HG02759 (cell line): ENCODE measurements at regions not wholly inside any gene's neighbourhood (a gene's known extent, or its start where the extent isn't known, plus 50 kb on each side); places are given as distances from the start of the nearest gene placed in this dataset.
"Not testable (repeated sequence)": the region's sequence is repeated elsewhere in the genome, so short reads cannot be mapped to it uniquely, and the experiment has no call there.

Source experiments
- ATAC-seq: cut with Tn5 transposase; IDR thresholded peaks from one replicate; pipeline ENCODE4 v1.9.1; 2021; ENCODE audit warnings: mild to moderate bottlenecking, moderate library complexity; ENCODE audit not compliant: unreplicated experiment

GRCh38 chr5:123937230-123937629, 425.3 kb downstream of the CSNK1G3 start:
- ATAC-seq, result no peak

DNA sequence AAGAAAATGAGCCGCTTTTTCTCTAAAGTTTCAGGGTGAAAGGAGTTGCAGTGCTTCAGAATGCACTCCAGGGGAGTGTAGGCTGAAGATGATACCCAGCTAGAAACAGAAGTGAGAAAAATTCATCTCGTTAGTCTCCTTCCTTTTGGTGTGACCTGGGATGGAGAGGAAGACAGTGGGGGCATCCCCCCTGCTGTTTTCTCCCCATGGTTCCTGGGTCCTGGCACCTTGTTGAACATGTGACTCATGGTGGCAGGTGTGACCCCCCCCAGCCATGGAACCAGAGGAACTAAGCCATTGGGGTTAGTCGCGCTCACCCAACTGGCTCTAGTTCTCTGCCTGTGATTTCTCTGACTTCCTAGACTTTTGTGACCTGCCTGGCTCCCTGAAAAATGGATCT, 424.6 kb downstream of the CSNK1G3 start:
- no peak for ATAC-seq

- ATAC-seq, result not testable (repeated sequence)
Observed at GRCh38 chr5:123933812-123934211, 421.8 kb downstream of the CSNK1G3 start.

GRCh38 chr5:123929055-123929474, 417.1 kb downstream of the CSNK1G3 start:
- ATAC-seq, result no peak

DNA sequence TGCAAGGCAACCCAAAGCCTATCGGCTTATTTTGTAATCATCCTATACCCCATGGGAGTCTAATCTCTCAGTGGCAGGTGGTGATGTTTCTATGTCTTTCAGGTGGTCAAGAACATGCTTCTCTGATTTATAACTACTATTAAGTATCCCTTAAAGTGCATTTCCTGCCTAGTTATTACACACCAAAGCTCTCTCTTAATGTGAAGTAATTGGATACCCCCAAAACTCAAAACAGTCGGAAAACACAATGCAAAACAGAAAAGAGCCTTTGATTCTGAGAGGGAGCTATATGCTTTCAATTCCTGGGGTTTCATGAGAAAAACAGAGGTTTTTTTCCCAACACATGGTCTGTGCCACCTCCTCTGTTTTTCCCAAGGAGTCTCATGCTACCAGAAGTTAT, 416.4 kb downstream of the CSNK1G3 start:
- no peak for ATAC-seq

- no peak for ATAC-seq
Observed at GRCh38 chr5:123921193-123921592, 409.2 kb downstream of the CSNK1G3 start.

DNA sequence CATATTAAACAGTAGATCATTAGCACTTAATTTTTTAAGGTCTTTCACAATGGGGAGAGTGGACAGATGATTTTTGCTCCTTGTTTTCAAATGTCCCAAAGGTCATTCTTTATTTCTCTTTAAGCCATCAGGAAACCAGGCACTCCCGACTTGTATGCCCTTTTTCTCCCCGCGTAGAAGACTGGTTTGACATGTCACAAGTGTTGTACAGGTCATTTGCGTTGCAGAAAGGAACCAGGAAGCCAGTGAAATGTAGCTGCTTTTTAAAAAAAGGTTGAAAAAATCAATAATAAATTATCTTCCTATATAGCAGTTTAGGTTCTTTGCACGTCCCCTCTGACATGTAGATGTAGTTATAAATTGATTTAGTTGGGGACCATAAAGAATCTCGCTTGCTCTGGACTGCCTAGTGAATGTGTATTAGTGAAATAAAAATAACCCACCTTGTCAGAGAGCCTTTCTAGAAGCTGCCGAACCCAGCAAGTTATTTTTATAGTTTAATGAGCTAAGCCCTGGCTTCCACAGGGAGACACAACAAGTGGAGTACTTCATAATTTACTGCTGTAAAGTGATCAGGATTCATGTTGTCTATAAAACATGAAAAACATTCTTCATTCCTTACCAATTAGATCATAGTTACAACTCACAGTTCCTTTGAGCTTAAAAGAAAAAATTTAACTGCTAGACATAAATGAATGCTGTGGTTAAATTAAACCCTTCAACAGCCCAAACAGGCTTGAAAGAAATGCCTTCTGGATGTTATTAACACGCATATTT, 404.6 kb downstream of the CSNK1G3 start:
- no peak for ATAC-seq

GRCh38 chr5:123914333-123914732, 402.4 kb downstream of the CSNK1G3 start:
- ATAC-seq, result no peak

DNA sequence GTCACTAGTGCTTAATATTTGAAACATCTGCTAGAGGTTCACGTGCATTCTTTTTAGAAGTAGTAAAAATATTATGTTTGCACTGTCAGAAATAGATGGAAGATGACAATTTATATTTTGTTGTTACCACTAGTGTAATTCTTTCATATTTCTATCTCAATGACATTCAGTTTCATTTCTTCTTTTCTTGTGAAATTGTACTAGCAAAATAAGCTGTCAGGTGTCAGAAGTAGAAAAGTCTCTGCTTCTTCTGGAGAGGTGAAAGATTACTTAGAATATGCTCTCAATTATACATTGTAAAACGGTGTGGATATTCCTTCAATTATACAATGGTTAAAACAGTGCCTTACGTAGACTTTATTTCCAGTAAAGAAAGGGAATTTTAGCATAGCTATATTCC, 395.4 kb downstream of the CSNK1G3 start:
- ATAC-seq, result no peak

- ATAC-seq, result no peak
Observed at GRCh38 chr5:123906698-123907295, 394.8 kb downstream of the CSNK1G3 start.

DNA sequence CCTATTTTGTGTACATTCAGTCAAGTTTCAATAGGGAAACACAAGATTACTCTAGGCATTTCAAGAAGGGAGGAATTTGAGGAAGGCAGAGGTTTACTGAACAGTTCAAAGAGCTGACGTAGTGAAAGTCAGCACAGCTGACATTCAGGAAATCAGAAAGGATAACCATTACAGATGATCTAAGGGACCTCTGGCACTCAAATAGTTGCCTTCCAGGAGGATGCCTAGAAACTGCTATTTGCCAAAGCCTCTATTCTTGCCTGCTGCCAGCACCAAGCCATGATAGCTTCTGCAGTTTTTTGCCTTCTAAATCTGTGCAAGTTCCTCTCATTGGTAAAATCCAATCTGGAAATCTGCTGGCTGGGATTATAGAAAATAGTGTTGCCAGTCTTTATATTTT, 373.1 kb downstream of the CSNK1G3 start:
- ATAC-seq, result no peak

DNA sequence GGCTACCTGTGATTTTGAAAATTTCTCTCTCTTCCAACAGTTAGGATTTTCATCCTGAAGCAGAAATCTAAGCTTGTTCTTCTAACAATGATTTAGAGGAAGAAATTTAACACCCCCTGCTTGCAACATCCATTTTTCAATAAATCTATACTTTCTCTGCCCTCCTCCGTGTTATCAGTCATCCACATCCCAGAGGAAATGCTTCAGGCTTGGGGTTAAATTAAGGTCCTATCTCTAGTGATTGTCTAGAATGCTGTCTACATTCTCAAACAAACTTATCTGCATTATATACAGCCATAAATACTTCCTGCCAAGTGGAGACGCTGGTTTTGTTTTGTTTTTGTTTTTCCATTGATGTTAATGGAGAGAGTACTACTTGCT, 371.0 kb downstream of the CSNK1G3 start:
- no peak for ATAC-seq

GRCh38 chr5:123882319-123882964, 370.5 kb downstream of the CSNK1G3 start:
- ATAC-seq, result no peak

DNA sequence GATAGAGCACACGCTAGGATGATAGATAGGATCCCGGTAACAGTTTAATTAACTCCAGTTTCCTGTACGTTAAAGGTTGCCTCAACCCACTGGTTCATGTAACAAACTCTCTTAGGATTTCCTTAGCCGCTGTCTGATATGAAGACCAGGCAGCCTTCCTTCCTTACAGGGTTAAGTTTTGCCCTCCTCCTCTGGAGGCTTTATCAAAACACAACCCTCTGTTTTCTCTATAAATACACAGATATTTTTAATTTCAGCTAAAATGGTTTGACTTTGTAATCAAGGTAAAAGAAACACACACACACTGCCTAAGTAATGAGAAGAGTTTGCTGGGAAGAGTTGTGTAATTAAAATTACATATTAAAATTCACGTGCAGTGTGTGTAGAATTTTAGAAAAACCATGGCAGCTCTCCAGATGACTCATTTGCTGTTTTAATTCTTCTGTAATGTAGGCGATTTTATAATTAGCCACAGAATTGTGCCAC, 369.8 kb downstream of the CSNK1G3 start:
- no peak for ATAC-seq

- no peak for ATAC-seq
Observed at GRCh38 chr5:123880875-123881274, 368.9 kb downstream of the CSNK1G3 start.

- no peak for ATAC-seq
Observed at GRCh38 chr5:123879071-123879470, 367.1 kb downstream of the CSNK1G3 start.

DNA sequence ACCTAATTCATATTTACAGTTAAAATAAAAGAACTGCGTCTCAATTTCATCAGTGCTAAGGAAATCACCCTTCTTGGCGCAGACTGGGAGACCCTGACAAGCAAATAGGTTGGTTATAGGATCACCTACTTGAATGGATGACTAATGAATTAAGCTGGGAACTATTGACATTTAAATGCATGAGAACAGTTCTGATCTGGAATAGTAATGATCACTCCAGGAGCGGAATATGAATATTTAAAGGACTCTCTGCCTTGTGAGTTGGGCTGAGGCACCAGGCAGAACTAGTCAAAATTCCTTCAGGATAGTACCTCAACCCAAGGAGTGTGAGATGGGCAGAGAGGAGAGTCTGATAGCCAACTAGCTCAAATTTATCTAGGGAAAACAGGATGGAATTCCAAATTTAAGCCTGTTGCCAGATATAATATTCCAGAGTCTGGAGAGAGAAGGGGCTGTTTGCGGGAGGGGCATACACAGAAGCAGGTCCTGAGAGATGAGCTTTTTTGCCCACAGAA, 364.4 kb downstream of the CSNK1G3 start:
- no peak for ATAC-seq

GRCh38 chr5:123875561-123876275, 363.7 kb downstream of the CSNK1G3 start:
- no peak for ATAC-seq

DNA sequence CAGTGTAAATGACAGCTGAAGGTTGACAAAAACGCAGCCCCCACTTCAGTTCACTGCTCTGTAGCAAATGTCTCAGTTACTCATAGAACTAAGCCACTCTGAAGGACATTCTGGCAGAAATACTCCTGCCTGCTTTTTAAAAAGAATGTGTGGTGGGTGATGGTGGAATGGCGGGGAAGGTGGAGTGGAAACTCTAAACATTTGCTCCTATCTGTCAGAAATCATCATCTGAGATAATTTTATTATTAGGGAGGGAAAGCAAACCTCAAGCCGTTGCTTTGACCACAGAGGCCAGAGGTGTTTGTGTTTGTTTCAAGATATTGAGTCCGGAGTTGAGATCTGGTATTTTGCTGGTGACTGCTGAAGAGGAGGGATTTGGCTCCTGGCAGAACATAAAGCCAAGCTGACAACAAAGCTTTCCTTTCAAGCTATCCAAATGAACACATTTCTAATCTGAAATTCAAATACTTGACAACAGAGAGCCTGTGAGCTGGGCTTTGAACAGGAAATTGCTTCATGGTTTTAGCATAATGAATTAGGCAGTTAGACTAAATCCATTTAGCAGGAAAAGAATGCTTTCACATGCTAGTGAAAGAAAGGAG, 362.7 kb downstream of the CSNK1G3 start:
- no peak for ATAC-seq

DNA sequence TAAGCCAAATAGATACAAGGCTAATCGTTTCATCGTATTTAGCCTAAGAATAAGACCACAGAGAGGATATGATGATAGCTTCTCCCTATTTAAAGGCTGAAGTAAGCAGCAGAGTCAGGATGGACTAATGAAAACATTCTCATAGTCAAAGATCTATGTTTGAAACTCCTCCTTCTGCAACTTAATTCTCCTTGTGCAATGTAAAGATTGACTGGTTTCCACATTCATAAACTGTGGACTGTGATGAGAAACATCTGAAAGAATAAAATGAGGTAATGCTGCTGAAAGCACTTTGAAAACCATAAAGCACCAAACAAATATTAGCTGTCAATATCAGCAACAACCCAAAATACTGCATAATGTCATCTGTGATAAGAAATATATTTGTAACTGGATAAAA, 361.9 kb downstream of the CSNK1G3 start:
- ATAC-seq, result no peak

DNA sequence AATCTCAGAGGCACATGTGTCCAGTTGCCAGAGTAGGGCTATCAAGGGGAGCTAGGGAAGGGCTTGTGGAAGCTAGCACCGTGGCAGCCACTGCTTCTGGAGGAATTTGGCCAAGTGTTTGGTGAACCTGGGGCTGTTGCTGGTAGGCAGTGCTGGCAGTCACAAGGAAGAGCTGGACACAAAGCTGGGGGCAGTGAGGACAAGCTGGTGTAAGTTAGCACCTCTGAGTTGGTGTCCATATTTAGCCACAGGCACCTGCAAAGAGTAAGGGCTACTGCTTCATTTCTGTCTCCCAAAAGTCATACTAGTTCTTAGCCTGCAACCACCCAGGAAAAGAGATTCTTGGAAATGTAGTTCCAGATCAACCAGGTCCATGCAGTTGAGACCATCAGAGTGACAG, 359.4 kb downstream of the CSNK1G3 start:
- ATAC-seq, result no peak
